Ascending aorta (tissue), 2 donors: ENCODE measurements at regions not wholly inside any gene's neighbourhood (a gene's known extent, or its start where the extent isn't known, plus 50 kb on each side); places are given as distances from the start of the nearest gene placed in this dataset.

Experiments used
- DNase-seq, 2 donors: peaks; one replicate each; pipeline ENCODE4 v3.0.0-alpha.2; 2019; ENCODE audit warnings: low spot score in 2 of 2
- H3K27ac ChIP-seq, 2 donors: fragments of 200-600 bp; sonication (generic); one replicate each; pipeline ENCODE4 v1.5.1; 2016 to 2017; ENCODE audit warnings: mild to moderate bottlenecking in 1 of 2
- H3K27me3 ChIP-seq: fragments of 200-600 bp; sonication (generic); one replicate; pipeline ENCODE4 v1.5.1; 2017
- H3K36me3 ChIP-seq, 2 donors: fragments of 200-600 bp; sonication (generic); one replicate each; pipeline ENCODE4 v1.5.1; 2016
- H3K4me1 ChIP-seq, 2 donors: fragments of 200-600 bp; sonication (generic); one replicate each; pipeline ENCODE4 v1.5.1; 2016 to 2017; ENCODE audit warnings: mild to moderate bottlenecking in 1 of 2
- H3K4me3 ChIP-seq, 2 donors: fragments of 200-600 bp; sonication (generic); one replicate each; pipeline ENCODE4 v1.5.1; 2016 to 2017; ENCODE audit warnings: mild to moderate bottlenecking in 1 of 2
- H3K9me3 ChIP-seq, 2 donors: fragments of 200-600 bp; sonication (generic); one replicate each; pipeline ENCODE4 v1.5.1; 2016
- CTCF ChIP-seq, 3 experiments: fragments of 200-600 bp in 2 of 3; fragments of 450-650 bp in 1 of 3; sonication (generic) in 2 of 3; IDR thresholded peaks; one replicate each; pipeline ENCODE4 v1.5.1; 2016 to 2019; ENCODE audit warnings: antibody characterized with exemption in 3 of 3, mild to moderate bottlenecking in 1 of 3, moderate library complexity in 1 of 3
- intact Hi-C: fragments of 100-400 bp; cut with DNase I; formaldehyde crosslinking; loops from one replicate; pipeline ENCODE4 v1.15.1; 2023

DNA sequence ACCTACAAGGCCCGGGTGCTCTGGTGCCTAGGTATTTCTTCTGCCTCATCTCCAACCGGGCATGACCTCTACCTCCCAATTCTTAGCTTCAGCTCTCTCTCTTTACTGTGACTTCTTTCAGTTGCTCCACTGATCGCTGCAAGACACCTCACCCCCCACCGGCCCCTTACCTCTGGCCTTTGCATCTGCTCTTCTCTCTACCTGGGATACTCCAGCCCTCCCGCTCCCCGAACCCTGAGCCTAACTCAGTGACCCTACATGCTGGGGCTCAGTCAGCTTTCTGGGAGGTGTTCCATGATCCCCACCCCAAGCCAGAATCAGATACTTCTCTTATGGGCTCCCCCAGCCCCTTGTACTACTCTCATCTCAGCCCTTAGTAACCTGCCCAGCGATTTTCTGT is 99.6 kb downstream of the EFNB1 start:
- H3K27me3 ChIP-seq: no peaks in the 10 kb centered on the region
- intact Hi-C loops: loop anchor here (2.0 kb wide), 1 partner anchor 34 kb away; no protein-coding TSS in a partner anchor
- no peaks in the 10 kb centered on the region for H3K9me3 ChIP-seq
- H3K4me3 ChIP-seq: no peak overlapping the region
- DNase-seq: no peak
- no peak overlapping the region for H3K27ac ChIP-seq
- TF ChIP-seq CTCF (IDR thresholded peaks at IDR 0.05): no peak
- H3K4me1 ChIP-seq: peaks cover 0 to 4% of the 10 kb centered on the region in 2 donors
- no peaks in the 10 kb centered on the region for H3K36me3 ChIP-seq

GRCh38 chrX:68927178-68927577 is 98.4 kb downstream of the EFNB1 start:
- Histone ChIP-seq H3K9me3 (no peaks in the 10 kb centered on the region), H3K36me3 (no peaks in the 10 kb centered on the region), H3K4me3 (no peak overlapping the region), H3K27me3 (no peaks in the 10 kb centered on the region), H3K27ac (no peak overlapping the region), H3K4me1 (peaks cover 0 to 4% of the 10 kb centered on the region in 2 donors)
- intact Hi-C loops: no loop called here
- no peak for DNase-seq
- TF ChIP-seq CTCF (IDR thresholded peaks at IDR 0.05): no peak

DNA sequence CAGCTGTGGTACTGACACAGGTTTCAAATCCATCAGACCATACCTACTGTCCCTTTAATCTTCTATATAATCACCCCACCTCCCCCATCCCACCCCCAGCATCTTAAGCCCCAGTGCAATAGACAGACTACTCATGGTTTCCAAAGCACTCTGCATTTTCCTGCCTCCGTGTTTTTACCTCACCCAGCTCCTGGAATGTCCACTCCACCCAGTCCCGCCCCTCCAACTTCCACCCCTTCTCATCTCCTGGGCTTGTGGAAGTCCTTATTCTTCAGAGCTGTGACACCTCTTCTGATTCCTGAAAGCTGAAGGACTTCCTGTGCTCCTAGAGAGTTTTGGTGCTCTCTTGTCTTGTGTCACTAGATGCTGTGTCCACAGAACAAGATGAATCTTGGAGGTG is 94.3 kb downstream of the EFNB1 start:
- no peak overlapping the region for H3K27ac ChIP-seq
- TF ChIP-seq CTCF (IDR thresholded peaks at IDR 0.05): no peak
- no peaks in the 10 kb centered on the region for H3K9me3 ChIP-seq
- no peak overlapping the region for H3K4me3 ChIP-seq
- H3K4me1 ChIP-seq: no peaks in the 10 kb centered on the region
- no peak for DNase-seq
- H3K36me3 ChIP-seq: no peaks in the 10 kb centered on the region
- intact Hi-C loops: no loop called here
- no peaks in the 10 kb centered on the region for H3K27me3 ChIP-seq

GRCh38 chrX:68922013-68922412 is 93.2 kb downstream of the EFNB1 start:
- no peak for TF ChIP-seq CTCF (IDR thresholded peaks at IDR 0.05)
- Histone ChIP-seq H3K9me3 (no peaks in the 10 kb centered on the region), H3K4me1 (no peaks in the 10 kb centered on the region), H3K27me3 (no peaks in the 10 kb centered on the region), H3K36me3 (no peaks in the 10 kb centered on the region), H3K4me3 (no peak overlapping the region), H3K27ac (no peak overlapping the region)
- intact Hi-C loops: no loop called here
- DNase-seq: no peak

GRCh38 chrX:68920561-68920960 is 91.7 kb downstream of the EFNB1 start:
- no peak overlapping the region for H3K27ac ChIP-seq
- intact Hi-C loops: no loop called here
- DNase-seq: no peak
- no peaks in the 10 kb centered on the region for H3K36me3 ChIP-seq
- no peak for TF ChIP-seq CTCF (IDR thresholded peaks at IDR 0.05)
- no peaks in the 10 kb centered on the region for H3K4me1 ChIP-seq
- H3K4me3 ChIP-seq: no peak overlapping the region
- no peaks in the 10 kb centered on the region for H3K27me3 ChIP-seq
- no peaks in the 10 kb centered on the region for H3K9me3 ChIP-seq

- Histone ChIP-seq H3K4me3 (no peak overlapping the region), H3K27ac (no peak overlapping the region), H3K4me1 (no peaks in the 10 kb centered on the region), H3K36me3 (no peaks in the 10 kb centered on the region), H3K27me3 (no peaks in the 10 kb centered on the region), H3K9me3 (no peaks in the 10 kb centered on the region)
- no peak for DNase-seq
- no peak for TF ChIP-seq CTCF (IDR thresholded peaks at IDR 0.05)
- intact Hi-C loops: no loop called here
These were observed 90.9 kb downstream of the EFNB1 start for GRCh38 chrX:68919707-68920106.
